HG02678 (cell line): ENCODE measurements at regions not wholly inside any gene's neighbourhood (a gene's known extent, or its start where the extent isn't known, plus 50 kb on each side); places are given as distances from the start of the nearest gene placed in this dataset.
"Not testable (repeated sequence)": the region's sequence is repeated elsewhere in the genome, so short reads cannot be mapped to it uniquely, and the experiment has no call there.

Source experiments
- ATAC-seq: cut with Tn5 transposase; IDR thresholded peaks from one replicate; pipeline ENCODE4 v1.9.1; 2021; ENCODE audit warnings: mild to moderate bottlenecking, moderate library complexity; ENCODE audit not compliant: unreplicated experiment

GRCh38 chr5:7207979-7208378 lies 188.0 kb upstream of the ADCY2 start:
- ATAC-seq = no peak

- no peak for ATAC-seq
Measured at GRCh38 chr5:7208938-7209337, 187.0 kb upstream of the ADCY2 start.

GRCh38 chr5:7209658-7210057 lies 186.3 kb upstream of the ADCY2 start:
- ATAC-seq = no peak

- ATAC-seq = no peak
Measured at GRCh38 chr5:7210549-7210948, 185.4 kb upstream of the ADCY2 start.

GRCh38 chr5:7213525-7213924 lies 182.4 kb upstream of the ADCY2 start:
- ATAC-seq = no peak

- ATAC-seq = no peak
Measured at GRCh38 chr5:7214906-7215416, 181.0 kb upstream of the ADCY2 start.

GRCh38 chr5:7218141-7218540 lies 177.8 kb upstream of the ADCY2 start:
- no peak for ATAC-seq

GRCh38 chr5:7220156-7220555 lies 175.8 kb upstream of the ADCY2 start:
- no peak for ATAC-seq

GRCh38 chr5:7221041-7221440 lies 174.9 kb upstream of the ADCY2 start:
- no peak for ATAC-seq

GRCh38 chr5:7225826-7226225 lies 170.1 kb upstream of the ADCY2 start:
- ATAC-seq = no peak

- no peak for ATAC-seq
Measured at GRCh38 chr5:7242118-7242710, 153.7 kb upstream of the ADCY2 start.

- no peak for ATAC-seq
Measured at GRCh38 chr5:7244208-7244607, 151.7 kb upstream of the ADCY2 start.

GRCh38 chr5:7245121-7245651 lies 150.8 kb upstream of the ADCY2 start:
- no peak for ATAC-seq

- no peak for ATAC-seq
Measured at GRCh38 chr5:7246287-7246686, 149.7 kb upstream of the ADCY2 start.

- no peak for ATAC-seq
Measured at GRCh38 chr5:7250004-7250403, 145.9 kb upstream of the ADCY2 start.

- ATAC-seq = no peak
Measured at GRCh38 chr5:7250611-7251010, 145.3 kb upstream of the ADCY2 start.

GRCh38 chr5:7251132-7251531 lies 144.8 kb upstream of the ADCY2 start:
- no peak for ATAC-seq

- no peak for ATAC-seq
Measured at GRCh38 chr5:7261049-7261448, 134.9 kb upstream of the ADCY2 start.

GRCh38 chr5:7261900-7262299 lies 134.0 kb upstream of the ADCY2 start:
- no peak for ATAC-seq

GRCh38 chr5:7263398-7264015 lies 132.4 kb upstream of the ADCY2 start:
- not testable (repeated sequence) for ATAC-seq

GRCh38 chr5:7265776-7266175 lies 130.2 kb upstream of the ADCY2 start:
- ATAC-seq = not testable (repeated sequence)

GRCh38 chr5:7268722-7269121 lies 127.2 kb upstream of the ADCY2 start:
- ATAC-seq = not testable (repeated sequence)
